ENCODE measurements at regions not wholly inside any gene's neighbourhood (a gene's known extent, or its start where the extent isn't known, plus 50 kb on each side); places are given as distances from the start of the nearest gene placed in this dataset.

GRCh38 chr3:148360051-148360450, 337.7 kb upstream of the AGTR1 start:
- Histone ChIP-seq H3K79me2 (replicated peaks; ENCODE audit: insufficient read depth, low read length) (no peaks in the 10 kb centered on the region), H4K20me1 (ENCODE audit: insufficient read depth) (no peaks in the 10 kb centered on the region), H3K4me2 (ENCODE audit: low read length) (no peak overlapping the region), H3F3A (ENCODE audit: insufficient read depth, low read length, poor library complexity, severe bottlenecking) (no peaks in the 10 kb centered on the region), H3K27ac (ENCODE audit: low read length) (no peak overlapping the region), H3K36me3 (ENCODE audit: insufficient read depth, low read length) (no peaks in the 10 kb centered on the region), H3K9ac (ENCODE audit: low read length) (no peak overlapping the region), H3K9me2 (ENCODE audit: insufficient read depth, low read length) (no peaks in the 10 kb centered on the region), H3K4me3 (ENCODE audit: low read length) (no peak overlapping the region), H3K27me3 (ENCODE audit: insufficient read depth, low read depth, low read length) (no peaks in the 10 kb centered on the region), H2AFZ (ENCODE audit: low read depth, low read length) (no peak overlapping the region), H3K9me3 (ENCODE audit: low read length) (no peaks in the 10 kb centered on the region)
- TF ChIP-seq SMC3 (conservative IDR thresholded peaks at IDR 0.05; ENCODE audit: poor library complexity) (no peak), MXI1 (conservative IDR thresholded peaks at IDR 0.05; ENCODE audit: poor library complexity, severe bottlenecking) (no peak), REST (IDR thresholded peaks at IDR 0.05; ENCODE audit: borderline replicate concordance) (no peak), TAF1 (IDR thresholded peaks at IDR 0.05; ENCODE audit: low read depth) (no peak), RAD21 (conservative IDR thresholded peaks at IDR 0.05) (no peak), POLR2AphosphoS5 (IDR thresholded peaks at IDR 0.05) (no peak), EZH2 (IDR thresholded peaks at IDR 0.05; ENCODE audit: borderline replicate concordance, insufficient read depth, low read length, poor library complexity, severe bottlenecking) (no peak), EP300 (conservative IDR thresholded peaks at IDR 0.05; ENCODE audit: poor library complexity, severe bottlenecking) (no peak), CTCF (IDR thresholded peaks at IDR 0.05; ENCODE audit: poor library complexity, severe bottlenecking) (no peak)

GRCh38 chr3:148366743-148367410, 330.8 kb upstream of the AGTR1 start:
- Histone ChIP-seq H3K4me2 (ENCODE audit: low read length) (no peak overlapping the region), H3K36me3 (ENCODE audit: insufficient read depth, low read length) (no peaks in the 10 kb centered on the region), H3F3A (ENCODE audit: insufficient read depth, low read length, poor library complexity, severe bottlenecking) (no peaks in the 10 kb centered on the region), H3K9ac (ENCODE audit: low read length) (no peak overlapping the region), H3K9me2 (ENCODE audit: insufficient read depth, low read length) (no peaks in the 10 kb centered on the region), H2AFZ (ENCODE audit: low read depth, low read length) (no peak overlapping the region), H3K79me2 (replicated peaks; ENCODE audit: insufficient read depth, low read length) (no peaks in the 10 kb centered on the region), H4K20me1 (ENCODE audit: insufficient read depth) (no peaks in the 10 kb centered on the region), H3K4me3 (ENCODE audit: low read length) (no peak overlapping the region), H3K27ac (ENCODE audit: low read length) (no peak overlapping the region), H3K27me3 (ENCODE audit: insufficient read depth, low read depth, low read length) (no peaks in the 10 kb centered on the region), H3K9me3 (ENCODE audit: low read length) (no peaks in the 10 kb centered on the region)
- TF ChIP-seq EZH2 (IDR thresholded peaks at IDR 0.05; ENCODE audit: borderline replicate concordance, insufficient read depth, low read length, poor library complexity, severe bottlenecking) (no peak), EP300 (conservative IDR thresholded peaks at IDR 0.05; ENCODE audit: poor library complexity, severe bottlenecking) (no peak), POLR2AphosphoS5 (IDR thresholded peaks at IDR 0.05) (no peak), SMC3 (conservative IDR thresholded peaks at IDR 0.05; ENCODE audit: poor library complexity) (peak; percentile 85), REST (IDR thresholded peaks at IDR 0.05; ENCODE audit: borderline replicate concordance) (no peak), CTCF (IDR thresholded peaks at IDR 0.05; ENCODE audit: poor library complexity, severe bottlenecking) (peak; percentile 80), RAD21 (conservative IDR thresholded peaks at IDR 0.05) (peak; percentile 87)
